ENCODE measurements at regions not wholly inside any gene's neighbourhood (a gene's known extent, or its start where the extent isn't known, plus 50 kb on each side); places are given as distances from the start of the nearest gene placed in this dataset.

DNA sequence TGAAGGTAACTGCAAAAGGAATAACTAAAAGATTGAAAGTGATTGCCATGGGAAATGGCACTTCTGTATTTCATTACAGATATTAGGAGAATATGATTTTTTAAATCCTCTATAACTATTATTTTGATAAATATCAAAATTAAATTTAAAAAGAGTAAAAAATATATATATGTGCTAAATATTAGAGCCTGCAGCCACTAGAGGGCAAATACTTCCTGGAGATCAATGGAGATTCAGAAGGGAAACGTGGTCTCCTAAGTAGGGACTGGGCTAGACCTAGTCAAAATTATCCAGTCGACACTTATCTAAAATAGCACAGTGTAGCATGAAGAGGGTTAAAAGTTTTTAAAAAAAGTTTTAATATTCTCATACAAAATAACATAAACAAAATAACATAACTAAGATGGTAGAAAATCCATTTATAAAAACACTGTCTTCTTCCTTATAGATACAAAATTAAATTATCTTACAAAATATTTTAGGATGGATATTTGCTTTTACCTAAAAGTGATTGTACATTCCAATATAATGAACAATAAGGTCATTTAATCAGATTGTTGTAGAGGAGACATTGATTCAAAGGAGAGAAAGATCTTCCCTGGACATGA, 434.3 kb downstream of the MDFIC start:
- no peak for TF ChIP-seq EP300 (IDR thresholded peaks at IDR 0.05)
- TF ChIP-seq, protein P1, sequence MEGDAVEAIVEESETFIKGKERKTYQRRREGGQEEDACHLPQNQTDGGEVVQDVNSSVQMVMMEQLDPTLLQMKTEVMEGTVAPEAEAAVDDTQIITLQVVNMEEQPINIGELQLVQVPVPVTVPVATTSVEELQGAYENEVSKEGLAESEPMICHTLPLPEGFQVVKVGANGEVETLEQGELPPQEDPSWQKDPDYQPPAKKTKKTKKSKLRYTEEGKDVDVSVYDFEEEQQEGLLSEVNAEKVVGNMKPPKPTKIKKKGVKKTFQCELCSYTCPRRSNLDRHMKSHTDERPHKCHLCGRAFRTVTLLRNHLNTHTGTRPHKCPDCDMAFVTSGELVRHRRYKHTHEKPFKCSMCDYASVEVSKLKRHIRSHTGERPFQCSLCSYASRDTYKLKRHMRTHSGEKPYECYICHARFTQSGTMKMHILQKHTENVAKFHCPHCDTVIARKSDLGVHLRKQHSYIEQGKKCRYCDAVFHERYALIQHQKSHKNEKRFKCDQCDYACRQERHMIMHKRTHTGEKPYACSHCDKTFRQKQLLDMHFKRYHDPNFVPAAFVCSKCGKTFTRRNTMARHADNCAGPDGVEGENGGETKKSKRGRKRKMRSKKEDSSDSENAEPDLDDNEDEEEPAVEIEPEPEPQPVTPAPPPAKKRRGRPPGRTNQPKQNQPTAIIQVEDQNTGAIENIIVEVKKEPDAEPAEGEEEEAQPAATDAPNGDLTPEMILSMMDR (IDR thresholded peaks at IDR 0.05) = no peak

Measured in suprapubic skin (tissue), 3 donors.